ENCODE measurements at regions not wholly inside any gene's neighbourhood (a gene's known extent, or its start where the extent isn't known, plus 50 kb on each side); places are given as distances from the start of the nearest gene placed in this dataset.

GRCh38 chr1:193774536-193775323 lies 588.3 kb upstream of the B3GALT2 start:
- Histone ChIP-seq H3K27me3 (no peaks in the 10 kb centered on the region), H3K9me3 (no peaks in the 10 kb centered on the region), H3K27ac (no peak overlapping the region), H3K36me3 (no peaks in the 10 kb centered on the region), H3K4me3 (no peak overlapping the region), H3K4me1 (no peaks in the 10 kb centered on the region)
- no peak for DNase-seq (ENCODE audit: low spot score in 2 of 2)
- WGBS, 2 donors: 91 to 95% methylated on average over 2 of the region's 2 CpGs
- TF ChIP-seq POLR2A (IDR thresholded peaks at IDR 0.05) (no peak), CTCF (IDR thresholded peaks at IDR 0.05) (no peak), EP300 (IDR thresholded peaks at IDR 0.05) (no peak)

- Histone ChIP-seq H3K27me3 (no peaks in the 10 kb centered on the region), H3K9me3 (no peaks in the 10 kb centered on the region), H3K27ac (no peak overlapping the region), H3K4me1 (no peaks in the 10 kb centered on the region), H3K4me3 (no peak overlapping the region), H3K36me3 (no peaks in the 10 kb centered on the region)
- TF ChIP-seq EP300 (IDR thresholded peaks at IDR 0.05) (no peak), CTCF (IDR thresholded peaks at IDR 0.05) (no peak), POLR2A (IDR thresholded peaks at IDR 0.05) (no peak)
- 41 to 44% methylated on average over 2 of the region's 2 CpGs for WGBS, 2 donors
- DNase-seq (ENCODE audit: low spot score in 2 of 2): no peak
Observed at GRCh38 chr1:193771596-193771995, 585.2 kb upstream of the B3GALT2 start.

GRCh38 chr1:193769651-193770050 lies 583.2 kb upstream of the B3GALT2 start:
- Histone ChIP-seq H3K36me3 (no peaks in the 10 kb centered on the region), H3K9me3 (no peaks in the 10 kb centered on the region), H3K27me3 (no peaks in the 10 kb centered on the region), H3K4me3 (no peak overlapping the region), H3K4me1 (no peaks in the 10 kb centered on the region), H3K27ac (no peak overlapping the region)
- 57 to 76% methylated on average over 2 of the region's 2 CpGs for WGBS, 2 donors
- TF ChIP-seq POLR2A (IDR thresholded peaks at IDR 0.05) (no peak), CTCF (IDR thresholded peaks at IDR 0.05) (no peak), EP300 (IDR thresholded peaks at IDR 0.05) (no peak)
- no peak for DNase-seq (ENCODE audit: low spot score in 2 of 2)

GRCh38 chr1:193767886-193768285 lies 581.5 kb upstream of the B3GALT2 start:
- Histone ChIP-seq H3K36me3 (no peaks in the 10 kb centered on the region), H3K9me3 (no peaks in the 10 kb centered on the region), H3K4me3 (no peak overlapping the region), H3K27me3 (no peaks in the 10 kb centered on the region), H3K4me1 (peaks cover 0 to 5% (median 0%) of the 10 kb centered on the region in 4 donors), H3K27ac (no peak overlapping the region)
- DNase-seq (ENCODE audit: low spot score in 2 of 2): no peak
- 85 to 94% methylated on average over 6 of the region's 6 CpGs for WGBS, 2 donors
- no peak for TF ChIP-seq EP300 (IDR thresholded peaks at IDR 0.05)
- TF ChIP-seq CTCF (IDR thresholded peaks at IDR 0.05): no peak
- no peak for TF ChIP-seq POLR2A (IDR thresholded peaks at IDR 0.05)

- WGBS, 2 donors: 81% methylated on average over 5 of the region's 5 CpGs
- no peaks in the 10 kb centered on the region for H3K27me3 ChIP-seq
- H3K9me3 ChIP-seq: no peaks in the 10 kb centered on the region
- DNase-seq (ENCODE audit: low spot score in 2 of 2): no peak
- no peaks in the 10 kb centered on the region for H3K36me3 ChIP-seq
- TF ChIP-seq CTCF (IDR thresholded peaks at IDR 0.05) (no peak), EP300 (IDR thresholded peaks at IDR 0.05) (no peak), POLR2A (IDR thresholded peaks at IDR 0.05) (no peak)
- no peak overlapping the region for H3K27ac ChIP-seq
- no peak overlapping the region for H3K4me3 ChIP-seq
- H3K4me1 ChIP-seq: peaks cover 0 to 5% (median 0%) of the 10 kb centered on the region in 4 donors
Observed at GRCh38 chr1:193766329-193766728, 579.9 kb upstream of the B3GALT2 start.
